RPMI8226 (cell line): ENCODE measurements at regions not wholly inside any gene's neighbourhood (a gene's known extent, or its start where the extent isn't known, plus 50 kb on each side); places are given as distances from the start of the nearest gene placed in this dataset.
"Not testable (repeated sequence)": the region's sequence is repeated elsewhere in the genome, so short reads cannot be mapped to it uniquely, and the experiment has no call there.

Experiments
- DNase-seq: peaks from one replicate; pipeline ENCODE4 v3.0.0-alpha.2; 2015

- not testable (repeated sequence) for DNase-seq
These were observed 291.2 kb downstream of the FAT4 start for GRCh38 chr4:125605926-125606325.

DNA sequence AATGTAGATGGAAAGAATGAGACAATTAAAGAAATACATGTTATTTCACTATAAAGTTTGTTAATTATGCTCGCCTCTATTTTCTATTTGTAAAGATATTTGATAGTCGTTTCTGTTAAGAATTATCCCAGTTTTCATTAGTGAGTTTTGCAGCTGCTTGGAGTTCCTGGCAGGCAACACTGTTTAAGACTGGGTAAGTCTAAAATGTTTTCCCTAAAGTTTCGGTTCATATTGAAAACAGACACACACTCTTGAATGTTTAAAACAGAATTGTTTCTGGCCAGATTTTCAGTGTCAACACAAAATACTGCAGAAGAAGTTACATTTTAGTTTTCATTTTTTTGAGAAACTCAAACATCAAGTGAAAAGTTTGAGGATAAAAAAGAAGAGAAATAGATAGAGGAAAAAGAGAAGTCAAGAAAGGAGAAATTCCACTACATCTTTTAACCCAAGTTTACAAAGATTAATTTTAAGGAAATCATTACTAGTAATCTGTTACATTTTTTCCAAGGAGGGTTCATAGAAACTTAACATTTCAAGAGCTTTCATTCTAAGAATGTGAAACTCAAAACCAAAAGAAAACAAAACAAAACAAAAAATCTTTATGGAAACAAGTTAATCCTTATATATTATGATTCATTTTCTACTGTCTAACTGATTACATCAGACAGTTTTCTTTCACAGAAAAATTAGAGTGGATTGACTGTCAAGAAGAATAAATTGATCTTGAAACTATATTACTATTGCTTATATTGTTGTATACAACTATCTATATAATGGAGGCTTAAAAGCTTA lies 305.5 kb downstream of the FAT4 start:
- no peak for DNase-seq

DNA sequence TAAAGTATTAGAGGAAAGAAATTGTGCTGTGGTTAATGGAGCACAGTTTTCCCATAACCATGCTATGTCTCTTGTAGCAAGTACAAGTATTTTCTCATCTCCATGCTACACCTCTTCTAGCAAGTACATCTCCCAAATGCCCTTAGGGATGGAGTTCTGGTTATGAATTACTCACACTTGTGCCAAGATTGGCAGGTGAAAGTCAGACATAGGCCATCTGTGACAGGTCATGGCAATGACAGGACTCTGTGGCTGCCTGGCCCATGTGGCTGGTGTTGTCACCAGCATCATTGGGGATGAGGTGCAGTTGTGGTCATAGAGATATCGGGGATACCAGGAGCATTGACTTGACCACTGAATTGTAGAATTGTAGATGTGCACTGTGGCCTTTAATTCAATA lies 310.2 kb downstream of the FAT4 start:
- DNase-seq = no peak

DNA sequence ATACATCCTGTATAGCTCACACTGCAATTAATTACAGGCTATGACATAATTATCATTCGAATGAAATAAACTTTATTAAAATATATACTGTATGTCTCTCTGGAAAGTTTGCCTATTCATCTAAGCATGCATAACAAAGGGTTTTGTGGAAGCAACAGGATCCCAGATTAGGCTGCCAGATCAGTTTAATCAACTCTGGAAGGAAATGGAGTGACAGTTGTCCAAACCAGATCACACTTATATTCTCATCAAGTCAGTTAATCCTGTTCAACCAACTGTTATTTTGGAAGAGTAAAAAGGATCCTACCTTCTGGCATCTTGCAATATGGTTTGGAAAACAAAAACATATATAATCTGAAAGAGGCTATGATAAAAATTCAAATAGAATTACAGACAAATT lies 312.2 kb downstream of the FAT4 start:
- no peak for DNase-seq

GRCh38 chr4:125639182-125639621 lies 324.4 kb downstream of the FAT4 start:
- DNase-seq = peak; percentile 20

DNA sequence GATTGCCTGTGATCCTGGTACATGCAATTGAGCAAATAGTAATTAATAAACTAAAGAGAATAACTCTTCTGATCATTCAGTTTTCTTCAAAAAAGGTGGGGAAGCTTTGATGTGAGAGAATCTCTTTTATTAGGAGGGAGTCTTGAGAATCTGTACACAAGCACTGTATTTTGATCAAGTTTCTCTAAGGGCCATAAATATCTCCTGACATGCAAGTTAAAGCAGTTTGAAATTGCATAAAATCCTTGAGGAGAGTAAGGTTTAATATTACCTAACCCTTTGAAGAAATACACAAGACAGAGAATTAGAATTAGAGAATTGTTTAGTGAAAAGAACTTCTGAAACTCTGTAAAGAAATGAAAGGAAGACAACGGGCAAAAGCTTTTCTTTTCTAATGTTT lies 326.9 kb downstream of the FAT4 start:
- no peak for DNase-seq

DNA sequence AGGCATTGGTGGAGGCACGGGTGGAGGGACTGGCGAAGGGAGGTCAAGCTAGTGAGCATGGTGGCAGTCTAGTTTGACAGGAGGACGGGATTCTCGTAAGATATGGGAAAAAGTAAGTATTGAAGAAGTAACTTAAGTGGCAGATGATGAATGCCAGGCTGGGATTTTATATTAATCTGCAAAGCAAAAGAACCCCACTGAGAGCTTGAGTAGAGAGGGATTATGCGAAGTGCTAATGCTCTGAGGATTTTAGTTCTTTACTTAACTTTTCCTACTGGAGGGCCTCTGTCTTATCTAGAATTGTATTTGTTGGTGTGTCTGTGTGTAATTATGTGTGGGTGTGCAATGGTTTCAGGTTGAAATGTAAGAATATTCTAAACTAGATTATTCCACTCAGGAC lies 327.9 kb downstream of the FAT4 start:
- DNase-seq = no peak

GRCh38 chr4:125649452-125649851 lies 334.7 kb downstream of the FAT4 start:
- DNase-seq = no peak

- no peak for DNase-seq
These were observed 335.8 kb downstream of the FAT4 start for GRCh38 chr4:125650557-125650956.

DNA sequence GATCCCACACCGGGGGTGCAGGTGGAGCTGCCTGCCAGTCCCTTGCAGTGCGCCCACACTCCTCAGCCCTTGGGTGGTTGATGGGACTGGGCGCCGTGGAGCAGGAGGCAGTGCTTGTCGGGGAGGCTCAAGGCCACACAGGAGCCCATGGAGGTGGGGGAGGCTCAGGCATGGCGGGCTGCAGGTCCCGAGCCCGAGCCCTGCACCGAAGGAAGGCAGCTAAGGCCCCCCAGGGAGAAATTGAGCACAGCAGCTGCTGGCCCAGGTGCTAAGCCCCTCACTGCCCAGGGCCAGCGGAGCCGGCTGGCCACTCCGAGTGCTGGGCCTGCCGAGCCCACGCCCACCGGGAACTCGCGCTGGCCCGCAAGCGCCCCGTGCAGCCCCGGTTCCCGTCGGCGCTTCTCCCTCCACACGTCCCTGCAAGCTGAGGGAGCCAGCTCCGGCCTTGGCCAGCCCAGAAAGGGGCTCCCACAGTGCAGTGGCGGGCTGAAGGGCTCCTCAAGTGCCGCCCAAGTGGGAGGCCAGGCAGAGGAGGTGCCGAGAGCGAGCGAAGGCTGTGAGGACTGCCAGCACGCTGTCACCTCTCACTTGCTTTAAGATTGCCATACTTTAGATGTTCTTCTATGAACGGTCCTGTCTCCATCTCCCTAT lies 337.1 kb downstream of the FAT4 start:
- not testable (repeated sequence) for DNase-seq

DNA sequence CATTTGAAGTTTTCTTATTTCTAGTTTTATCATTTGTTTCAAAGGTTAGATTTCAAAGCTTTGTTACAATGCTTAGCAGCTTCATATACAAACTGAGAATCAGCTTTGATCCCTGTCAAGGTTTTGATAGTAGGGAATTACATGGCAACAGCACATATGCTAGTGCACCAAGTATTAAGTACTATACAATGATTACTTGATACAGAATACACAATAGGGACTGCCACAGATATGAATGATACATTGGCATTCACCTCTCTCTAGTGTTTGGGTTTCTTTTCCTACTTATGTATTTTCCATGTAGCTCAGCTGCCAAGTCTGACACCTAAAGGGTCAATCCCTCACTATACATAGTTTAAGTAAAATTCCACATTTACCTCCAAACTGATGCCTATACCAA lies 344.0 kb downstream of the FAT4 start:
- DNase-seq = no peak

DNA sequence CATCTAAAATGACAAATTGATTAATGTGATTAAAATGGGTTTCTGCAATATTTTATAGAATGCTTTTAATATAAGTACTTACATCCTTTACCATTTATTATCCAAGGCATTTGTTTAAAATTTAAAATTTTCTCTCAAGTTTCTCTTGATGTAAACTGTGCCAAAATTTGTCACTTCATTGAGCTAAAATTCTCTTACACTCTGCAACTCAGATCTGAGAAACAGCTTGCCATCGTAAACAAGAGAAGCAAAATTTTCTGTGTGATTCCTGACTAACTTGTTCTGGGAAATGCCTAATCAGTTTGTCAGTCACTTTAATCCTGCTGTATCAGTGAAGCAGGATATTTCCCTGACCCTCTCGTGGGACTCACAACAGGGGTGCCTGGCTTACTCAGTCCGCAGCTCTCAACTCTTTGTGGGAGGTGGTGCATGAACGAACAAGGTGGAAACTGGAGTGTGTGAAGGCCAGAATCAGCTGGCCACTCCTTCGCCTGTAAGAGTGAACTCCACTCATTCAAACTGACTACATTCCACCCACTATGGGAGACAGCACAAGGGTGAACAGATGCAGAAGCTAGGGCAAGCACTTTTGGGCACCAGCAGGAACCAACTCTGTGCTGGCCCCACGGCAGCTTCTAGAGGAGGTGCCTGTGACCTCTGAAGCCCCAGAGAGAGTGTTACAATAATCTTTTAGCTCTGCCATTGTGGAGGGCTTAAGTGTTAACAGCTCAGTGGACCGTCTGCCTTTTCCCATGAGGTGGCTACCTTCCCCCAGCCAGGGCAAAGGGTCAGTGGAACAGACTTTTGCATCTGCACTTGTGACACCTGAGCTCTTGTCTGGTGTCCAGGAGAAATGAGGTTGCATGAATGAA lies 349.4 kb downstream of the FAT4 start:
- DNase-seq = no peak

GRCh38 chr4:125666635-125667034 lies 351.9 kb downstream of the FAT4 start:
- no peak for DNase-seq

DNA sequence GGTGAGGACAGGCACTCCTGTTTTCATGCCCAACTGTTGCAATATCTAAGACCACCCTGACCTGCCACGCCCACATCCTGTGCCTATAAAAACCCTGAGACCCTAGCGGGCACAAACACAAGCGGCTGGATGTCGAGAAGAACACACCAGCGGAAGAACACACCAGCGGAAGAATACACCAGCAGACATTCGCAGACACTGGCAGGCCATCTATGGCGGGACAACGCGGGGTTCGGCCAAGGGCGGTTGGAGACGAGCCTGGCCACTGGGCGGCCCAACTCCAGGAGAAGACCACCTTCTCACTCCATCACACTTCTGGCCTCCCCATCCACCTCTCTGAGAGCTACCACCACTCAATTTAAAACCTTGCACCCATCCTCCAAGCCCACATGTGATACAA lies 361.4 kb downstream of the FAT4 start:
- DNase-seq = no peak

- no peak for DNase-seq
These were observed 361.8 kb downstream of the FAT4 start for GRCh38 chr4:125676583-125676982.

DNA sequence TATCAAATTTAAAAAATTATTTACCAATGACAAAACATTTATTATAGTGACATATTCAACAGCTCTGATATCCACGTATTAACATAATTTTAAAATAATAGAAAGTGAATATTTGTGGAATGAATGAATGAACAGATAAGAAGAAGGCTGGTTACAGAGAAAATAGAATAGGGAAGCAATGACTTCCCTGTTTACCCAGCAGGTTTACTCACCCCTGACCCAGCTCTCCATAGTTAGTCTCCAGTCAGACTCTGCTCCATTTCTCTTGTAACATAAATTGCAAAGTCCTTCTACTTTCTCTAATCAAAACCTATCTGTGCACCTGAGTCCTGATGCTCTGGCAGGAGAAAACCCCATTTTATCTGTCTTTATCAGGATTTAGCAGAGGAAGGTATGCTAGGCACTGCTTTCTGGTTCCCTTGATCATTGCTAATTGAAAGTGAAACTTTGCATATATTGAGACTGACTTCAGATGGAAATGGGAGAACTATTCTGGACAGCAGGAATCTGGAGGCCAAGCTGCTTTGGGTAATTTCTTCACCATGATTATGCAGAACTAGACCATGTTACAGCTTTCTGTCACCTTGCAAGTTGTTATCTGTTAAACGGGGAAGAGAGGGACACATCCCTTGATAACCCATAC lies 363.0 kb downstream of the FAT4 start:
- no peak for DNase-seq

- no peak for DNase-seq
These were observed 365.2 kb downstream of the FAT4 start for GRCh38 chr4:125679989-125680388.

DNA sequence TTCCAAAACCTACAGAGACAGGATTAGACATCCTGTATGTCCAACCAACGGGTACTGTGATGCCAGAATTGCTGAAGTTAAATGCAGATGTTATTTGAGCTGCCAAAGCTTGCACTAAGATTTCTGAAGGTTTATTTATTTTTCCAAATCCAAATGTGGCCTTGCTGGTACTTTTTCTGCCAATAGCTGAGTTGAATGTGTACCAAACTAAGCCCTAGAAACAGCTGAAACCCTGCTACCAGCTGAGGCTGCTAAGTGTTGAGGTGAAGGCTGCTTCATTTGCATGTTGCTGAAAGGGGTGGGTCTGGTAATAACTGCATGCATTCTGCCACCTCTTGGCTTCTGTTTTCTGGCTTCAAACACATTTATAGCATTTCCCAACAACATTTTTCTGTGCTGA lies 366.5 kb downstream of the FAT4 start:
- DNase-seq = no peak

DNA sequence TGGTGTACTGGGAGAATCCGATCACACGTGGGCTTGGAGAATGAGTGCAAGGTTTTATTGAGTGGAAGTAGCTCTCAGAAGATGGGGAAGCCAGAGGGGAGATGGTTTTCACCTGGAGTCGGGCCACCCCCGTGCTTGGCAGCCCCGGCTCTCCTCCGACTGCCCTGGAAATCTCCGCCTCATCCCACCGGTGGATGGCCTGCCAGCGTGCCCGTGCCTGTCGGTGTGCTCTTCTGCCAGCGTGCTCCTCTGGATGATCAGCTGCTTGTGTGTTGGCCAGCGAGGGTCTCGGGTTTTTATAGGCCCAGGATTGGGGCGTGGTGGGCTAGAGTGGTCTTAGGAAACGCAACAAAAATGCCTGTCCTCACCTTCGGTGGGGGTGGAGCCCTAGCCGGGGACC lies 368.0 kb downstream of the FAT4 start:
- DNase-seq = no peak

DNA sequence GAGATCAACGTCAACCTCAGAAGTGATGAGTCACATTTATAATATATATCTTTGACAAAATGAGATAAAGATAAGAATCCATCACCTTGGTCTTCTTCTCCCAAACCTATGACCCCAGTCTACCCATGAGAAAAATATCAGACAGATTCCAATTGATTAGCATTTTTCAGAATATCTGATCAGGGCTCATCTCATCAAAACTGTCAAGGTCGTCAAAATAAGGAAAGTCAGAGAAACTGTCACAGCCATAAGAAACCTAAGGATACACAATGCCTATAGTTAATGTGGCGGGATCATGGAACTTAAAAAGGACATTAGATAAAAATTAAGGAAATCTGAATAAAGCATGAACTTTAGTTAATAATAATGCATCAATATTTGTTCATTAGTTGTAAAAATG lies 374.1 kb downstream of the FAT4 start:
- no peak for DNase-seq

DNA sequence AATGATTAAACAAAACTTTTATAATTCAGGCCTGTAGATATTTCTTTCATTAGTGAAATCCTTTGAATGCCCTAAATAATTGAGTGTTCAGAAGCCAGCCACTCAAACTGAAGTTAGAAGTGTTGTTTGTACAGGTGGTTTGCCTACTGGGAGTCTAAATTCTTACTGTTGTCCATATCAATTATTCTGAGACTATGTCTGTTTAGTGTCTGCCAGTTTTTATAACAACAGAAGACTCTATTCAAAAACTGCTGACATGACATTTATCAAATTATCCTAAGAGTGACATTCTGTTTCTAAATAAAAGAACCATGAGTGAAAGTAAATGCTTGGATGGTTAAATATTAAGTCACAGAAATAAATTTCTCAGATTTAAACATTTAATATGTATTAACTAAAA lies 375.1 kb downstream of the FAT4 start:
- no peak for DNase-seq

- DNase-seq = no peak
These were observed 378.5 kb downstream of the FAT4 start for GRCh38 chr4:125693228-125693627.

DNA sequence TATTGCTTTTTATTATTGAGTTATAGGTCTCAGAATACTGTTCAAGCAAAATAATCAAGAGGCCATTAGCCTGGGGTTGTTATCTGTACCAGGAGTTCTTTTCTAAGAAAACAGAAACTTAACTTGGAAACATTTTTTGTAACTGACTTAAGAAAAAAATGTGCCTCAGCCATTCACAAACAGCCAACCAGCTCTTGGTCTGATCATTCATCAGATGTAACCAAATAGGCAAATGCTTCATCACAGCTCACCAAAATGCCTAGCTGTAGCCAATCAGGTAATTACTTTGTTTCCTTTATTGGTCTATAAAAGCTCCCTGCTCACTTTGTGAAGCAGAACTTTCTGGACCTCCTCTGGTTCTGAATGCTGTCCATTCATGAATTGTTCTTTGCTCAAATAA lies 387.7 kb downstream of the FAT4 start:
- DNase-seq = no peak
